ENCODE measurements at regions not wholly inside any gene's neighbourhood (a gene's known extent, or its start where the extent isn't known, plus 50 kb on each side); places are given as distances from the start of the nearest gene placed in this dataset.

DNA sequence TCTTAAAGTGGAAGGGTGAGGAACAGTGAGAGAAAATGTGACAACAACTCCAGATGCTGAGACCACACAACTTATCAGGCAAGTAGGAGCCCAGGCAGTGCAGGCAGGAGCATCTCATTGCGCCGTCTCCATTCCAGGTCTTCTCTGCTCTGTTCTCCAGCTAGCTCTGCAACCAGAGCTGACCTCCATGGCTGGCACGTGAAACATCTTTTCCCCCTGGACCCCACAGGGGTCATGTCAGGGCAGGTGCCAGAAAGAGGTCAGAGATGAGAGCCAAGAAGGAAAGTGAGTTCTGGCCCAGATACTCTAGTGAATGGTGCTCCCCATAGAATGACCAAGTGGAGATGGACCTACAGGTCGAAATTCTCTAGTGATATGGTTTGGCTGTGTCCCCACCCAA, 281.4 kb downstream of the SMOC2 start:
- DNase-seq (ENCODE audit: low read depth): no peak
- TF ChIP-seq, protein P1, sequence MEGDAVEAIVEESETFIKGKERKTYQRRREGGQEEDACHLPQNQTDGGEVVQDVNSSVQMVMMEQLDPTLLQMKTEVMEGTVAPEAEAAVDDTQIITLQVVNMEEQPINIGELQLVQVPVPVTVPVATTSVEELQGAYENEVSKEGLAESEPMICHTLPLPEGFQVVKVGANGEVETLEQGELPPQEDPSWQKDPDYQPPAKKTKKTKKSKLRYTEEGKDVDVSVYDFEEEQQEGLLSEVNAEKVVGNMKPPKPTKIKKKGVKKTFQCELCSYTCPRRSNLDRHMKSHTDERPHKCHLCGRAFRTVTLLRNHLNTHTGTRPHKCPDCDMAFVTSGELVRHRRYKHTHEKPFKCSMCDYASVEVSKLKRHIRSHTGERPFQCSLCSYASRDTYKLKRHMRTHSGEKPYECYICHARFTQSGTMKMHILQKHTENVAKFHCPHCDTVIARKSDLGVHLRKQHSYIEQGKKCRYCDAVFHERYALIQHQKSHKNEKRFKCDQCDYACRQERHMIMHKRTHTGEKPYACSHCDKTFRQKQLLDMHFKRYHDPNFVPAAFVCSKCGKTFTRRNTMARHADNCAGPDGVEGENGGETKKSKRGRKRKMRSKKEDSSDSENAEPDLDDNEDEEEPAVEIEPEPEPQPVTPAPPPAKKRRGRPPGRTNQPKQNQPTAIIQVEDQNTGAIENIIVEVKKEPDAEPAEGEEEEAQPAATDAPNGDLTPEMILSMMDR (IDR thresholded peaks at IDR 0.05; ENCODE audit: control insufficient read depth, extremely low read depth, insufficient read depth): no peak
- H3K4me3 ChIP-seq (ENCODE audit: low read depth, low read length): no peak overlapping the region

DNA sequence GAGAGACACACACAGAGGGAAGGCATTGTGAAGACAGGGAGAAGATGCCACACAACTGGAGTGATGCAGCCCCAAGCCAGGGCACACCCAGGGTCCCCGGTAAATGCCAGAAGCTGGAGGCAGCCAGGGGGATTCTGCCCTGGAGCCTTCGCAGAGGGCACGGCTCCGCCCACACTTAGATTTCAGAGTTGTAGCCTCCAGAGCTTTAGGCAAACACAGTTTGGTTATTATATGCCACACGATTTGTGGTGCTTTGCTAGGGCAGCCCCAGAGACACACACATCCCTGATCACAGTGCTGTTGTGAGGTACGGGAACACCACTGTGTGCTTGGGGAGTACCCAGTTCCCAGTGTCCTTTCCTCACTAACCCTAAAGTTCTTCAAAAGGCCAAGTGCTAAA, 280.6 kb downstream of the SMOC2 start:
- H3K4me3 ChIP-seq (ENCODE audit: low read depth, low read length): no peak overlapping the region
- TF ChIP-seq, protein P1 (IDR thresholded peaks at IDR 0.05; ENCODE audit: control insufficient read depth, extremely low read depth, insufficient read depth): no peak
- no peak for DNase-seq (ENCODE audit: low read depth)

DNA sequence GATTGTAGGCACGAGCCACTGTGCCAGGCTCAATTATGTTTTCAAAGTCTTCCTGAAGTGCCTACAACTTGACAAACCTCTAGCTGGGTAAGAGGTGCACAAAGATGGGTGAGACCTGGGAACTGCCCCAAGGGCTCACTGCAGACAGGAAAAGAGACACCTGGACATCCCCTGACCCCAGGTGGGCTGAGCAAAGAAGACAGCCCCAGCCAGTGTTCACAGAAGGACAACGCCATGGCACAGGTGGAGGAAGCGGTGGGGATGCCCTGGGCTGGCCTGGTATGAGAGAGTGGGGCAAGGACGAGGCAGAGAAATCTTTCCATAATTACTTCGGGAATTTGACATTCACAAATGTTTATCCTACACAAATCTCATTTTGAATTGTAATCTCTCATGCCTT, 278.9 kb downstream of the SMOC2 start:
- H3K4me3 ChIP-seq (ENCODE audit: low read depth, low read length): no peak overlapping the region
- DNase-seq (ENCODE audit: low read depth): no peak
- TF ChIP-seq, protein P1 (IDR thresholded peaks at IDR 0.05; ENCODE audit: control insufficient read depth, extremely low read depth, insufficient read depth): no peak

DNA sequence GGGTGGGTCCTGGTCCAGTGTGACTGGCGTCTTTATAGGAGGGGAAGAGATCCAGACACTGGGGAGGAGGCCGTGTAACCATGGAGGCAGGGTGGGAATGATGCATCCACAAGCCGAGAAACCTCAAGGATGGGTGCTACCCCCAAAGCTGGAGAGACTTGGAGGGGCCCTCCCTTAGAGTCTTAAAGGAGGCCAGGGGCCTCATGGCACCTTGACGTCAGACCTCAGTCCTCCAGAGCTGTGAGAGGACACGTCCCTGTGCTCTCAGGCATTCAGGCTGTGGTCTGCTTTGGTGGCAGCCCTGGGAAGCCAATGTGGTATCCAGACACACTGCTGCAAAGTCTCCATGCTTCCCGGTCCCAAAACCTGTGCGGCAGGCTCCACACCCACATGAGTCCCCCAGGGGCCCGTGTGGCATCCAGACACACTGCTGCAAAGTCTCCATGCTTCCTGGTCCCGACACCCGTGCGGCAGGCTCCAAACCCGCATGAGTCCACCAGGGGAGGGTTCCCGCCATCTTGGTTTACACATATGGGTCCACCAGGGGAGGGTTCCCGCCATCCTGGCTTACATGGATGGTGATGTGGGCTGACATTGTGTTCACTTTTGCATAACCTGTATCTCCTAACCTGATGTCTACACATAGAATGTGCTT, 278.0 kb downstream of the SMOC2 start:
- H3K4me3 ChIP-seq (ENCODE audit: low read depth, low read length): no peak overlapping the region
- no peak for DNase-seq (ENCODE audit: low read depth)
- TF ChIP-seq, protein P1 (IDR thresholded peaks at IDR 0.05; ENCODE audit: control insufficient read depth, extremely low read depth, insufficient read depth): no peak

Data from LNCaP clone FGC (cell line).